Activated naive CD4-positive, alpha-beta T cell treated with anti-CD3 and anti-CD28 coated beads, Interleukin-2, amount 10 ng/mL, durations not matched to agents 7 days and 5 days (primary cell): ENCODE measurements at regions not wholly inside any gene's neighbourhood (a gene's known extent, or its start where the extent isn't known, plus 50 kb on each side); places are given as distances from the start of the nearest gene placed in this dataset.

Experiments
- CTCF ChIA-PET: fragments of 350-600 bp; sonication (Branson Sonifier 250); formaldehyde crosslinking; loops from one replicate; lab custom pipeline; 2021; ENCODE audit warnings: antibody characterized with exemption; lab: Charles Lee
- DNase-seq: peaks from one replicate; pipeline ENCODE4 v3.0.0-alpha.2; 2020
- H3K27ac Mint-ChIP-seq: one replicate; pipeline ENCODE4 v1.8.0; 2021; ENCODE audit warnings: mild to moderate bottlenecking, moderate library complexity, mixed read lengths
- H3K27me3 Mint-ChIP-seq: one replicate; pipeline ENCODE4 v1.8.0; 2021; ENCODE audit warnings: mild to moderate bottlenecking, mixed read lengths
- H3K36me3 Mint-ChIP-seq: one replicate; pipeline ENCODE4 v1.8.0; 2021; ENCODE audit warnings: mixed read lengths
- H3K4me1 Mint-ChIP-seq: one replicate; pipeline ENCODE4 v1.8.0; 2021; ENCODE audit warnings: mixed read lengths
- H3K4me3 Mint-ChIP-seq: one replicate; pipeline ENCODE4 v1.8.0; 2021; ENCODE audit warnings: mild to moderate bottlenecking, moderate library complexity, mixed read lengths
- H3K9me3 Mint-ChIP-seq: one replicate; pipeline ENCODE4 v1.8.0; 2021; ENCODE audit warnings: mixed read lengths

DNA sequence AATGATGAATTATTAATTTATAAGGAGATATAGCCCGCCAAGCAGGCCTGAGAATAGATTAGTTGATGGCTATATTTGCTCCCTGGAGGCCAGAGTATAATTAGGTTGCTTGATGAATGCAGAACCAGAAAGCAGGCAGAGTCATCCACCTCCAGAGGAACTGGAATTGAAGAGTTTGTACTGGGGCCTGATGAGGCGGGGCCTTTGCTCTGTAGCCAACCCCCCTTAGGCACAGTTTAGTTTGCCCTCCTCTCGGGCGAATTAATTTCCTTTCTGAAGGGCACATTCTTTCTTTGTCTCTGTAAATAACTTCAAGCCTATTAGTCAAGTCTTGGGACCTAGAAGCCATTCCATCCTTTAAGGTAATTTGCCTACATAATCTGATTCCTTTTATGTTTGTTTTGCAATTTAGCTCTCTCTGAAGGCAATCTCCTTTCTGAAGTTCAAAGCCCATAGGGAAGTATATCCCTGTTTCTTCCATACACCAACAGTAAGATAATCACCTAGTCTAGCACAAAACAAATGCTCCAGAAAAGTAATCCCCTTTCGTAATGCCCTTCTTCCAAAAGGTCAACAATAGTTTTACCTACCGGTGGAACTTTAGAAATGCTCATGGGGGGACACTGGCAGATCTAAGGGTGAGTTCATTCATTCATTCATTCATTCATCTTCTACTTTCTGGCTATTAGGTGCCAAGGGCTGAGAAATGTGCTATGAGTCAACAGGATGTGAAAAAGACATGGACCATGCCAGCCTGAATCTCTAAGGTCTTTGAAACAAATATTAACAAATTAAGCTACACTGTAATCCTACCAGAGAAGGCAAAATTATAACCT lies 84.8 kb upstream of the NUDT4 start:
- H3K36me3 Mint-ChIP-seq = no peaks in the 10 kb centered on the region

DNA sequence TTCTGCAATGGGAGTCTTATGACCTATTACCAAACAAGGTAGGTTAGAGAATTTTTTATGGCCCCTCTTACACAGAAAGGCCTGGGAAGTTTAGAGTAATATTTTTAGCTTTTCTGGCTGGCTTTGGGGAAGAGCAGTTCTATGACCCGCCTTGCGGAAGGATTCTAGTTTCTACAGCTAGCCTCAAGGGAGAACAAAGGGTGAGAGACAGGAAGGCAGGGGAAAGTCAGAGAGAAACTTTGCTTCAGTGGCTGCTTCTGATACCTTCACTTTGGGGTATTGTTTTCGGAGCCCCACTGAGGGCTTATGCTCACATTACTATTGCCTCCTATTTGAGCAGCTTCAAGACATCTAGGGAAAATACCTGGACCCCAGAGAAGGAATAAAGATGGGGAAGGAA lies 80.7 kb upstream of the NUDT4 start:
- DNase-seq = no peak
- CTCF ChIA-PET = interaction anchor here (1.1 kb wide), 2 partner anchors 73 to 84 kb away, joined by 3 read pairs; no protein-coding TSS in a partner anchor
- Mint-ChIP-seq H3K36me3 (no peaks in the 10 kb centered on the region), H3K9me3 (no peaks in the 10 kb centered on the region), H3K4me3 (no peak overlapping the region), H3K27me3 (no peaks in the 10 kb centered on the region), H3K4me1 (peaks cover 4% of the 10 kb centered on the region), H3K27ac (no peak overlapping the region)

More for the DNA sequence above, 84.8 kb upstream of the NUDT4 start:
- no peak for DNase-seq
- Mint-ChIP-seq H3K27me3 (no peaks in the 10 kb centered on the region), H3K9me3 (no peaks in the 10 kb centered on the region), H3K4me1 (peaks cover 4% of the 10 kb centered on the region), H3K4me3 (no peak overlapping the region), H3K27ac (no peak overlapping the region)
- CTCF ChIA-PET = no interaction called here

GRCh38 chr12:93297536-93297935 lies 80.2 kb upstream of the NUDT4 start:
- H3K27ac Mint-ChIP-seq = no peak overlapping the region
- no peaks in the 10 kb centered on the region for H3K27me3 Mint-ChIP-seq
- DNase-seq = no peak
- H3K9me3 Mint-ChIP-seq = no peaks in the 10 kb centered on the region
- H3K4me3 Mint-ChIP-seq = no peak overlapping the region
- no peaks in the 10 kb centered on the region for H3K36me3 Mint-ChIP-seq
- CTCF ChIA-PET = interaction anchor here (1.1 kb wide), 2 partner anchors 73 to 83 kb away, joined by 3 read pairs; no protein-coding TSS in a partner anchor
- peaks cover 4% of the 10 kb centered on the region for H3K4me1 Mint-ChIP-seq

DNA sequence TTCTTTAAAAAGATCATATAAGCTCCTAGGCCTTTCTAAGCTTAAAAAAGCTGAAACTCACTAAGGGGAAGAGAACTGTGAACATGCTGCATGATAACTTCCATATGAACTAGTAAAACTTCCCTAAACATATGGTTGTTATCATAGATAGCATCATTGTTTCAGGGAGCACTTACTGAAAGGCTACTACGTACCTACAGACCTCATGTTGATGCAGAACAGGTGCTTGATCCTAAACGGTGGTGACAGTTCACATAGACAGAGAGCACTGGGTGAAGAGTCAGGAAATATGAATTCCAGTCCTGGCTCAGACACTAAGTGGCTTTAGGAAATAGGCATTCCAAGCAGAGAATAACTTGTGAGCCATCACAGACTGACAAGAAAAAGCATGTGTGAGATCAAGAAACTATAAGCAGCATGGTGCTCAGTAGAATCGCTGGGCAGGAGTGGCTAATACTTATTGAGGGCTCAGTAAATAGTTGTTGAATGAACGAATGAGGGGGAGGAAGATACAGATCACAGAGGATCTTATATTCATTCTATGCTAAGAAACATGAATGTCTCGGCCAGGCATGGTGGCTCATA lies 78.4 kb upstream of the NUDT4 start:
- Mint-ChIP-seq H3K9me3 (no peaks in the 10 kb centered on the region), H3K27me3 (no peaks in the 10 kb centered on the region), H3K4me3 (no peak overlapping the region), H3K36me3 (no peaks in the 10 kb centered on the region), H3K27ac (no peak overlapping the region), H3K4me1 (peaks cover 7% of the 10 kb centered on the region)
- CTCF ChIA-PET = no interaction called here
- DNase-seq = no peak

DNA sequence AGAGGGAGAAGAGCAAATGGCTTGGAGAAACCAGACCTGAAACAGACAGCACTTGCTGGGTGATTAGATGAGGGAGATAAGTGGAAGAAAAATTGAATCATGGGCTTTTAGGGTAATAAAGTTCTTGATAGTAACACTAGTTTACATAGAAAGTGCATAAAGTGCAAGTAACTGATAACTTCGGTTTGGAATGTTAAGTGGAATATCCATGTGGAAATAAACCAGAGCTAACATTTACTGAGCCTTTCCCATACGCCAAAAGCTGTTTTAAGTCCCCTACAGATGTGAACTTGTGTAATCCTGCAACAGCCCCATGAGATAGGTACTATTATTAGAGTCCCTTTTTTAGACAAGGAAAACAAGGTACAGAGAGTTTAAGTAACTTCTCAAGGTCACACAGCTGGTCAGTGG lies 77.1 kb upstream of the NUDT4 start:
- H3K36me3 Mint-ChIP-seq = no peaks in the 10 kb centered on the region
- no peak overlapping the region for H3K27ac Mint-ChIP-seq
- H3K4me1 Mint-ChIP-seq = peaks cover 7% of the 10 kb centered on the region
- DNase-seq = no peak
- CTCF ChIA-PET = interaction anchor here (1.0 kb wide), 1 partner anchor 39 kb away, joined by 3 read pairs; no protein-coding TSS in a partner anchor
- H3K27me3 Mint-ChIP-seq = no peaks in the 10 kb centered on the region
- H3K4me3 Mint-ChIP-seq = no peak overlapping the region
- H3K9me3 Mint-ChIP-seq = no peaks in the 10 kb centered on the region

GRCh38 chr12:93302331-93303229 lies 75.1 kb upstream of the NUDT4 start:
- CTCF ChIA-PET = no interaction called here
- DNase-seq = no peak
- H3K36me3 Mint-ChIP-seq = no peaks in the 10 kb centered on the region
- no peaks in the 10 kb centered on the region for H3K27me3 Mint-ChIP-seq
- H3K9me3 Mint-ChIP-seq = no peaks in the 10 kb centered on the region
- no peak overlapping the region for H3K27ac Mint-ChIP-seq
- H3K4me3 Mint-ChIP-seq = no peak overlapping the region
- peaks cover 2% of the 10 kb centered on the region for H3K4me1 Mint-ChIP-seq

- Mint-ChIP-seq H3K36me3 (no peaks in the 10 kb centered on the region), H3K9me3 (no peaks in the 10 kb centered on the region), H3K4me1 (peaks cover 2% of the 10 kb centered on the region), H3K27me3 (peaks cover 5% of the 10 kb centered on the region), H3K27ac (no peak overlapping the region), H3K4me3 (no peak overlapping the region)
- DNase-seq = no peak
- CTCF ChIA-PET = no interaction called here
These were observed 71.1 kb upstream of the NUDT4 start for GRCh38 chr12:93306636-93307035.

- CTCF ChIA-PET = no interaction called here
- H3K36me3 Mint-ChIP-seq = no peaks in the 10 kb centered on the region
These were observed 69.4 kb upstream of the NUDT4 start for GRCh38 chr12:93308281-93308680.

GRCh38 chr12:93311827-93312226 lies 65.9 kb upstream of the NUDT4 start:
- H3K9me3 Mint-ChIP-seq = no peaks in the 10 kb centered on the region
- H3K4me1 Mint-ChIP-seq = no peaks in the 10 kb centered on the region

More at GRCh38 chr12:93308281-93308680, 69.4 kb upstream of the NUDT4 start:
- no peak overlapping the region for H3K4me3 Mint-ChIP-seq
- no peaks in the 10 kb centered on the region for H3K9me3 Mint-ChIP-seq
- no peak for DNase-seq
- no peaks in the 10 kb centered on the region for H3K4me1 Mint-ChIP-seq
- peaks cover 5% of the 10 kb centered on the region for H3K27me3 Mint-ChIP-seq
- H3K27ac Mint-ChIP-seq = no peak overlapping the region

DNA sequence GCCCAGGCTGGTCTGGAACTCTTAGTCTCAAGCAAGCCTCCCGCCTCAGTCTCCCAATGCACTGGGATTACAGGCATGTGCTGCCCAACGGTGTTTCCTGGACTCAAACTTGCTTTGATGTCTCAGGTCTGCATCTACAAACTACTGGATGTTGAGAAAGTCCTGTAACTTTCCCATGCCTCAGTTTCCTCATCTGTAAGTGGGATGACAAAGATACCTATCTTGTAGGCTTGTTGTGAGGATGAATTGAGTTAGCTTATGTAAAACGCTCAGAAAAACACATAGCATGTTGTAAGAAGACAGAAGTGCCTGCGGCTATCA lies 63.6 kb upstream of the NUDT4 start:
- Mint-ChIP-seq H3K9me3 (no peaks in the 10 kb centered on the region), H3K4me1 (no peaks in the 10 kb centered on the region), H3K27ac (no peak overlapping the region), H3K27me3 (peaks cover 5% of the 10 kb centered on the region), H3K36me3 (no peaks in the 10 kb centered on the region), H3K4me3 (no peak overlapping the region)
- CTCF ChIA-PET = no interaction called here
- no peak for DNase-seq

More at GRCh38 chr12:93311827-93312226, 65.9 kb upstream of the NUDT4 start:
- Mint-ChIP-seq H3K27ac (no peak overlapping the region), H3K27me3 (peaks cover 5% of the 10 kb centered on the region), H3K4me3 (no peak overlapping the region), H3K36me3 (no peaks in the 10 kb centered on the region)
- CTCF ChIA-PET = no interaction called here
- no peak for DNase-seq

- Mint-ChIP-seq H3K9me3 (no peaks in the 10 kb centered on the region), H3K4me1 (no peaks in the 10 kb centered on the region), H3K4me3 (no peak overlapping the region), H3K27me3 (no peaks in the 10 kb centered on the region), H3K27ac (no peak overlapping the region), H3K36me3 (no peaks in the 10 kb centered on the region)
- CTCF ChIA-PET = no interaction called here
- DNase-seq = no peak
These were observed 62.3 kb upstream of the NUDT4 start for GRCh38 chr12:93315385-93315906.

DNA sequence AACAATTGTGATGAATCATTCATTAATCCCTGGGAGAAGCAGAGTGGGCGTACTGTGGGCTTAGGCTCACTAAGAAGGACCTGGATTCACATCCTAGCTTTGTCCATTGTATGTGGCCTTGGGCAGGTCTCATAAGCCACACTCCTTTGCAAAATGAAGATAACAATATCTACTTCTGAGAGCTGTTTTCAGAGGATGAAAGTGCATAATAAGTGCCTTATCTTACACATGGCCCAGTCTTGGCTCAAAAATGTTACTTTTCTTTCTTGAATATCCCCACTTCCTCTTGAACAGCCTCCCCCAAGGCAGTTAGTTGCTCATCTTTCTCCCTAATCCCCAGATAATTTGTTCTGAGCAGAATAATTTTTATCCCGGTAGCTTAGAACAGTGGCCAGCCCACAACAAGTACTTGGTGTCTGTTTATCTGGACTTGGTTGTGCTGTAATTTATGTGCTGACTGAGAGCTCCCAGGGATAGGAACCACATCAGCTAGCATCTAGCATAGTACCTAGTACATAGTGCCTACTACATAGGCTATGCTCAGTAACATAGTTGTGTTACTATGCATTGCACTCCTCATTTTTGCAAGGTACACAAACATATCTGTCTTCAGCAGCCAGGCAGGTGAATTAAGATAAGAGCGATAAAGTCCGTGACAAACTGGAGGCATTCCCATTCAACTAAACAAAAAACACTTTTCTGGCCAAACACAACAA lies 61.7 kb upstream of the NUDT4 start:
- Mint-ChIP-seq H3K36me3 (no peaks in the 10 kb centered on the region), H3K27ac (no peak overlapping the region), H3K4me3 (no peak overlapping the region), H3K27me3 (no peaks in the 10 kb centered on the region), H3K9me3 (no peaks in the 10 kb centered on the region), H3K4me1 (no peaks in the 10 kb centered on the region)
- CTCF ChIA-PET = interaction anchor here (0.6 kb wide), 1 partner anchor 242 kb away, joined by 3 read pairs; no protein-coding TSS in a partner anchor
- no peak for DNase-seq

- CTCF ChIA-PET = no interaction called here
These were observed 61.1 kb upstream of the NUDT4 start for GRCh38 chr12:93316623-93316971.

More at GRCh38 chr12:93316623-93316971, 61.1 kb upstream of the NUDT4 start:
- H3K4me3 Mint-ChIP-seq = no peak overlapping the region
- H3K9me3 Mint-ChIP-seq = no peaks in the 10 kb centered on the region
- H3K4me1 Mint-ChIP-seq = no peaks in the 10 kb centered on the region
- no peaks in the 10 kb centered on the region for H3K36me3 Mint-ChIP-seq
- DNase-seq = no peak
- no peak overlapping the region for H3K27ac Mint-ChIP-seq
- H3K27me3 Mint-ChIP-seq = no peaks in the 10 kb centered on the region
